ENCODE measurements at regions not wholly inside any gene's neighbourhood (a gene's known extent, or its start where the extent isn't known, plus 50 kb on each side); places are given as distances from the start of the nearest gene placed in this dataset.
"Not testable (repeated sequence)": the region's sequence is repeated elsewhere in the genome, so short reads cannot be mapped to it uniquely, and the experiment has no call there.

GRCh38 chr5:42874621-42875198, 63.0 kb upstream of the SELENOP start:
- FAIRE-seq, result no peak
- TF ChIP-seq POLR2AphosphoS5 (IDR thresholded peaks at IDR 0.05; ENCODE audit: low read depth, low read length) (no peak), POLR2A (IDR thresholded peaks at IDR 0.05; ENCODE audit: low read depth, low read length) (no peak), SPI1 (IDR thresholded peaks at IDR 0.05; ENCODE audit: low read depth, low read length) (no peak), PAX5 (IDR thresholded peaks at IDR 0.05; ENCODE audit: insufficient read depth, low read length, severe bottlenecking) (no peak), POU2F2 (IDR thresholded peaks at IDR 0.05; ENCODE audit: low read depth, low read length) (no peak), TAF1 (IDR thresholded peaks at IDR 0.05; ENCODE audit: low read depth, low read length) (no peak)
- no peak for DNase-seq (ENCODE audit: insufficient read length, low spot score)

GRCh38 chr5:42872865-42873264, 61.2 kb upstream of the SELENOP start:
- FAIRE-seq (no peak), DNase-seq (ENCODE audit: insufficient read length, low spot score) (no peak)
- TF ChIP-seq TAF1 (IDR thresholded peaks at IDR 0.05; ENCODE audit: low read depth, low read length), result no peak
- no peak for TF ChIP-seq POLR2AphosphoS5 (IDR thresholded peaks at IDR 0.05; ENCODE audit: low read depth, low read length)
- no peak for TF ChIP-seq POU2F2 (IDR thresholded peaks at IDR 0.05; ENCODE audit: low read depth, low read length)
- no peak for TF ChIP-seq PAX5 (IDR thresholded peaks at IDR 0.05; ENCODE audit: insufficient read depth, low read length, severe bottlenecking)
- no peak for TF ChIP-seq POLR2A (IDR thresholded peaks at IDR 0.05; ENCODE audit: low read depth, low read length)
- no peak for TF ChIP-seq SPI1 (IDR thresholded peaks at IDR 0.05; ENCODE audit: low read depth, low read length)

- DNase-seq (ENCODE audit: insufficient read length, low spot score) (no peak), FAIRE-seq (no peak)
- TF ChIP-seq SPI1 (IDR thresholded peaks at IDR 0.05; ENCODE audit: low read depth, low read length) (no peak), POLR2AphosphoS5 (IDR thresholded peaks at IDR 0.05; ENCODE audit: low read depth, low read length) (no peak), PAX5 (IDR thresholded peaks at IDR 0.05; ENCODE audit: insufficient read depth, low read length, severe bottlenecking) (no peak), POU2F2 (IDR thresholded peaks at IDR 0.05; ENCODE audit: low read depth, low read length) (no peak), POLR2A (IDR thresholded peaks at IDR 0.05; ENCODE audit: low read depth, low read length) (no peak), TAF1 (IDR thresholded peaks at IDR 0.05; ENCODE audit: low read depth, low read length) (no peak)
Measured at GRCh38 chr5:42870882-42871418, 59.3 kb upstream of the SELENOP start.

- FAIRE-seq; DNase-seq (ENCODE audit: insufficient read length, low spot score): not testable (repeated sequence)
Measured at GRCh38 chr5:42868417-42868816, 56.7 kb upstream of the SELENOP start.

DNA sequence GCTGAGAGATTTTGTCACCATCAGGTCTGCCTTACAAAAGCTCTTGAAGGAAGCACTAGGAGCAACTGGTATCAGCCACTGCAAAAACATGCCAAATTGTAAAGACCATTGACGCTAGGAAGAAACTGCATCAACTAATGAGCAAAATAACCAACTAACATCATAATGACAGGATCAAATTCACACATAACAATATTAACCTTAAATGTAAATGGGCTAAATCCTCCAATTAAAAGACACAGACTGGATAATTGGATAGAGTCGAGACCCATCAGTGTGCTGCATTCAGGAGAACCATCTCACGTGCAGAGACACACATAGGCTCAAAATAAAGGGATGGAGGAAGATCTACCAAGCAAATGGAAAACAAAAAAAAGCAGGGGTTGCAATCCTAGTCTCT, 53.1 kb upstream of the SELENOP start:
- not testable (repeated sequence) for DNase-seq (ENCODE audit: insufficient read length, low spot score); FAIRE-seq
